Sigmoid colon (tissue), 6 donors: ENCODE measurements at regions not wholly inside any gene's neighbourhood (a gene's known extent, or its start where the extent isn't known, plus 50 kb on each side); places are given as distances from the start of the nearest gene placed in this dataset.

ENCODE experiments used
- DNase-seq: peaks from one replicate; pipeline ENCODE4 v3.0.0-alpha.2; 2019
- H3K27ac ChIP-seq, 4 donors: fragments of 200-600 bp; sonication (generic); one replicate each; pipeline ENCODE4 v1.5.1; 2016 to 2019; ENCODE audit warnings: mild to moderate bottlenecking in 1 of 4
- H3K27me3 ChIP-seq, 3 donors: fragments of 200-600 bp; sonication (generic); one replicate each; pipeline ENCODE4 v1.5.1; 2019; ENCODE audit warnings: mild to moderate bottlenecking in 1 of 3
- H3K36me3 ChIP-seq, 4 donors: fragments of 200-600 bp; sonication (generic); one replicate each; pipeline ENCODE4 v1.5.1; 2016 to 2019
- H3K4me1 ChIP-seq, 4 donors: fragments of 200-600 bp; sonication (generic); one replicate each; pipeline ENCODE4 v1.5.1; 2017 to 2019
- H3K4me3 ChIP-seq, 4 donors: fragments of 200-600 bp; sonication (generic); one replicate each; pipeline ENCODE4 v1.5.1; 2017 to 2019; ENCODE audit warnings: mild to moderate bottlenecking in 2 of 4, moderate library complexity in 1 of 4
- H3K9me3 ChIP-seq, 4 donors: fragments of 200-600 bp in 3 of 4; sonication (generic) in 3 of 4; one replicate each; pipeline versions ENCODE4 v1.5.1 to v1.6.1; 2013 to 2019
- EP300 ChIP-seq, 4 donors: sonication (generic); formaldehyde crosslinking; IDR thresholded peaks; one replicate each; pipeline ENCODE4 v1.6.1; 2017; ENCODE audit warnings: antibody characterized with exemption in 4 of 4
- POLR2A ChIP-seq, 2 donors: fragments of 450-650 bp; IDR thresholded peaks; one replicate each; pipeline ENCODE4 v1.6.1; 2016; ENCODE audit warnings: antibody characterized with exemption in 2 of 2, mild to moderate bottlenecking in 2 of 2, moderate library complexity in 2 of 2
- POLR2AphosphoS5 ChIP-seq, 4 donors: sonication (generic); formaldehyde crosslinking; IDR thresholded peaks; one replicate each; pipeline ENCODE4 v1.6.1; 2017; ENCODE audit warnings: antibody characterized with exemption in 4 of 4
- WGBS, 2 donors: extraction: QIAGEN DNeasy Blood & Tissue Kit; methylation state at CpG; one replicate each; pipeline ENCODE4 v1.1.7; 2013; 5-methylcytosine and 5-hydroxymethylcytosine counted together
- intact Hi-C: fragments of 100-400 bp; cut with DNase I; formaldehyde crosslinking; loops from one replicate; pipeline ENCODE4 v1.15.1; 2023
- TF ChIP-seq, protein P1 (sequence below), 4 experiments: fragments of 450-650 bp in 3 of 4; fragments of 200-600 bp in 1 of 4; IDR thresholded peaks; one replicate each; pipeline ENCODE4 v1.5.1; 2016 to 2019; ENCODE audit warnings: antibody characterized with exemption in 4 of 4, mild to moderate bottlenecking in 3 of 4, moderate library complexity in 2 of 4
- donor health status: healthy with polysubstance abuse.
- donor health status: healthy.

DNA sequence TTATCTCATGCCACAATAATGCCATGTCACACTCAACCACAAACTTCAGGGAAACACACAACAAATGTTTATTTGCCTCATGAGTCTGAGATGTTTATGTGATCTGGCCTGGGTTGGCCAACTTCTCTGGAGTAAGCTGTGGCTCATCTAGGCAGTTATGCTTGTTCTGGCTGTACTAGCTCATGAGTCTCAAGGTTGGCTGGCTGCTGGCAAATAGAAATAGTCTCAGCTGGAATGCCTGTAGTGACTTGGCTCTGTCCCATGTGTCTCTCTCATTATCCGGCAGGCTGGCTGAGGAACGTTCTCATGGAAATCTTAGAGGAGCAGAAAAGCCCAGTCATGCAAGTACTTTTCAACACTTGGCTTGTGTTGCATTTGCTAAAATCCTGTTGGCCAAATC, 234.9 kb upstream of the CDH2 start:
- Histone ChIP-seq H3K4me1 (no peaks in the 10 kb centered on the region), H3K9me3 (no peaks in the 10 kb centered on the region), H3K36me3 (no peaks in the 10 kb centered on the region), H3K27ac (no peak overlapping the region), H3K27me3 (no peaks in the 10 kb centered on the region), H3K4me3 (no peak overlapping the region)
- 87 to 91% methylated on average over 2 of the region's 2 CpGs for WGBS, 2 donors
- TF ChIP-seq POLR2A (IDR thresholded peaks at IDR 0.05) = no peak
- TF ChIP-seq, protein P1, sequence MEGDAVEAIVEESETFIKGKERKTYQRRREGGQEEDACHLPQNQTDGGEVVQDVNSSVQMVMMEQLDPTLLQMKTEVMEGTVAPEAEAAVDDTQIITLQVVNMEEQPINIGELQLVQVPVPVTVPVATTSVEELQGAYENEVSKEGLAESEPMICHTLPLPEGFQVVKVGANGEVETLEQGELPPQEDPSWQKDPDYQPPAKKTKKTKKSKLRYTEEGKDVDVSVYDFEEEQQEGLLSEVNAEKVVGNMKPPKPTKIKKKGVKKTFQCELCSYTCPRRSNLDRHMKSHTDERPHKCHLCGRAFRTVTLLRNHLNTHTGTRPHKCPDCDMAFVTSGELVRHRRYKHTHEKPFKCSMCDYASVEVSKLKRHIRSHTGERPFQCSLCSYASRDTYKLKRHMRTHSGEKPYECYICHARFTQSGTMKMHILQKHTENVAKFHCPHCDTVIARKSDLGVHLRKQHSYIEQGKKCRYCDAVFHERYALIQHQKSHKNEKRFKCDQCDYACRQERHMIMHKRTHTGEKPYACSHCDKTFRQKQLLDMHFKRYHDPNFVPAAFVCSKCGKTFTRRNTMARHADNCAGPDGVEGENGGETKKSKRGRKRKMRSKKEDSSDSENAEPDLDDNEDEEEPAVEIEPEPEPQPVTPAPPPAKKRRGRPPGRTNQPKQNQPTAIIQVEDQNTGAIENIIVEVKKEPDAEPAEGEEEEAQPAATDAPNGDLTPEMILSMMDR (IDR thresholded peaks at IDR 0.05) = no peak
- no peak for TF ChIP-seq EP300 (IDR thresholded peaks at IDR 0.05)
- no peak for TF ChIP-seq POLR2AphosphoS5 (IDR thresholded peaks at IDR 0.05)
- intact Hi-C loops = no loop called here
- DNase-seq = no peak

DNA sequence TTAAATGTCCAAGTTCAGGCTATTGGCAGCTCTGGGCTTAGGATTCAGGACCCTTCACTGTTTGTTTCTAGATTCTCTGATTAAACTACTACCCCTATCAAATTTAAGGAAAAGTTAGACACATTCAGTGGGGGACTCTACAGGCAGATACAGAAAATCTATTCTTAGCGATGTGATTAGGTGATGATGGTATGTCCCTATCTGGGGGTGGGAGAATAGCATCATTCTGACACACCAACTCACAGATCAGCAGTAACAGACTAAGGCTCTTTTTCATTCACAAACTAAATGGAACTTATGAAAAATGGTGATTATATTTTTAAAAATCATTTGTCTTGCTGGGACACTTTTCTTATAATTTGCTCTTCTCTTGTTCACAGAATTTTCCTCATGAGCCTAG, 232.9 kb upstream of the CDH2 start:
- H3K9me3 ChIP-seq = no peaks in the 10 kb centered on the region
- H3K4me3 ChIP-seq = no peak overlapping the region
- H3K4me1 ChIP-seq = no peaks in the 10 kb centered on the region
- no peak for DNase-seq
- no peaks in the 10 kb centered on the region for H3K36me3 ChIP-seq
- no peak overlapping the region for H3K27ac ChIP-seq
- intact Hi-C loops = no loop called here
- 89 to 95% methylated on average over 1 of the region's 1 CpG for WGBS, 2 donors
- TF ChIP-seq EP300 (IDR thresholded peaks at IDR 0.05) (no peak), POLR2A (IDR thresholded peaks at IDR 0.05) (no peak), POLR2AphosphoS5 (IDR thresholded peaks at IDR 0.05) (no peak)
- TF ChIP-seq, protein P1 (IDR thresholded peaks at IDR 0.05) = no peak
- H3K27me3 ChIP-seq = no peaks in the 10 kb centered on the region

DNA sequence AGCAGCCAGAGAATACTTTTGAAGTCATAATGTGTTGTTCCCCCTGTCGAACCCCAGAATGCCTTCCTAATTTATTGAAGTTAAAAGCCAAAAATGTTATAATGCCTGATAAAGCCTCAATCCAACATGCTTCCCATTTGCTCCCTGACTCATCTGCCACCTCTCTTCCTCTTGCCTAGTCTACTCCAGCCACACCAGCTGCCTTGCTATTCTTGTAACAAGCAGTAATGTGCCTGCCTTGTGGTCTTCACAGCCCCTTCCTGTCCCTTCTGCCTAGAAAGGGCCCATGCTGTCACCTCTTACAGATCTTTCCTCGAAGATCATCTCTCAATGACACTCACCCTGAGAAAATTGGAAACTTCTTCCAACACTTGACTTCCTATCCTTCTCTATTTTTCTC, 231.6 kb upstream of the CDH2 start:
- H3K27me3 ChIP-seq = no peaks in the 10 kb centered on the region
- no peak overlapping the region for H3K4me3 ChIP-seq
- no peaks in the 10 kb centered on the region for H3K4me1 ChIP-seq
- no peaks in the 10 kb centered on the region for H3K36me3 ChIP-seq
- H3K9me3 ChIP-seq = no peaks in the 10 kb centered on the region
- 44 to 75% methylated on average over 2 of the region's 2 CpGs for WGBS, 2 donors
- intact Hi-C loops = no loop called here
- DNase-seq = no peak
- no peak overlapping the region for H3K27ac ChIP-seq
- TF ChIP-seq, protein P1 (IDR thresholded peaks at IDR 0.05) = no peak
- TF ChIP-seq POLR2AphosphoS5 (IDR thresholded peaks at IDR 0.05) (no peak), EP300 (IDR thresholded peaks at IDR 0.05) (no peak), POLR2A (IDR thresholded peaks at IDR 0.05) (no peak)

DNA sequence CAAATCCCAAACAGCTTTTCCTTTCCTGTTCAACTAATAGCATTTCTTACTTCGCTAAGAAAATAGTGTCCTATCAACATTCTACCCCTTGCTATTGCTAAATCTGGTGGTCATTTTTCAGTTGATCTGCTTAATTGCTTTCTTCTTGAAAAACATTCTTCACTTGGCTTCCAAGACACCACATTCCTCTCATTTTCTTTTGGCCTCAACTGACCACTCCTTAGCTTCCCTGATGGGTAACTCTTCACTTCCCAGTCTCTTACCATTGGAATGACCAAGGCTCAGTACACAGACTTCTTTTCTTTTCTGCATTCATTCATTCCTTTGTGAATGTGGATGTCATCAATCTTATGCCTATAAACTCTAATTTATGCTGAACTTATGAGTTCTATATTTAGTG, 230.8 kb upstream of the CDH2 start:
- intact Hi-C loops = no loop called here
- no peak overlapping the region for H3K27ac ChIP-seq
- no peaks in the 10 kb centered on the region for H3K9me3 ChIP-seq
- H3K36me3 ChIP-seq = no peaks in the 10 kb centered on the region
- 68 to 80% methylated on average over 1 of the region's 1 CpG for WGBS, 2 donors
- DNase-seq = no peak
- no peaks in the 10 kb centered on the region for H3K4me1 ChIP-seq
- H3K4me3 ChIP-seq = no peak overlapping the region
- TF ChIP-seq POLR2A (IDR thresholded peaks at IDR 0.05) = no peak
- TF ChIP-seq EP300 (IDR thresholded peaks at IDR 0.05) = no peak
- TF ChIP-seq, protein P1 (IDR thresholded peaks at IDR 0.05) = no peak
- TF ChIP-seq POLR2AphosphoS5 (IDR thresholded peaks at IDR 0.05) = no peak
- no peaks in the 10 kb centered on the region for H3K27me3 ChIP-seq

DNA sequence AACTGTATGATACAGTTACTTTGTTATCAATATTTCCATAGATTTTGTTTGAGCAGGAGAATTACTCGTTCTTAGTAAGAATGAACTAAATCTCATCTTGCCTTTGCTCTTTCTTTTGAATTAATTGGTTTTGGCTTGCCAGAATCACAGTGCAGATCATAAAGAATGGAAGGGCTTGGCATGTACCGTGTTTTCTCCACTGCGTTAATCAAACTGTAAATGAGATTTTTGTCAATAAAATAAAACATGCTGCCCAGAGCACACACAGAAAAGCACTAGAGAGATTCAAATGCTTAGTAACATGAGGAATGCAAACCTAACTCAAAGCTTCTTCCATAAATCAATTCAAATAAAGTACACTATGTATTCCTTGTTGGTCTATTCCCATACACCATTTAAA, 229.6 kb upstream of the CDH2 start:
- Histone ChIP-seq H3K27ac (no peak overlapping the region), H3K27me3 (no peaks in the 10 kb centered on the region), H3K36me3 (no peaks in the 10 kb centered on the region), H3K4me1 (no peaks in the 10 kb centered on the region), H3K9me3 (no peaks in the 10 kb centered on the region), H3K4me3 (no peak overlapping the region)
- intact Hi-C loops = no loop called here
- 52 to 58% methylated on average over 3 of the region's 3 CpGs for WGBS, 2 donors
- no peak for TF ChIP-seq POLR2AphosphoS5 (IDR thresholded peaks at IDR 0.05)
- TF ChIP-seq EP300 (IDR thresholded peaks at IDR 0.05) = no peak
- TF ChIP-seq POLR2A (IDR thresholded peaks at IDR 0.05) = no peak
- TF ChIP-seq, protein P1 (IDR thresholded peaks at IDR 0.05) = no peak
- DNase-seq = no peak
